ENCODE measurements at regions not wholly inside any gene's neighbourhood (a gene's known extent, or its start where the extent isn't known, plus 50 kb on each side); places are given as distances from the start of the nearest gene placed in this dataset.
"Not testable (repeated sequence)": the region's sequence is repeated elsewhere in the genome, so short reads cannot be mapped to it uniquely, and the experiment has no call there.

DNA sequence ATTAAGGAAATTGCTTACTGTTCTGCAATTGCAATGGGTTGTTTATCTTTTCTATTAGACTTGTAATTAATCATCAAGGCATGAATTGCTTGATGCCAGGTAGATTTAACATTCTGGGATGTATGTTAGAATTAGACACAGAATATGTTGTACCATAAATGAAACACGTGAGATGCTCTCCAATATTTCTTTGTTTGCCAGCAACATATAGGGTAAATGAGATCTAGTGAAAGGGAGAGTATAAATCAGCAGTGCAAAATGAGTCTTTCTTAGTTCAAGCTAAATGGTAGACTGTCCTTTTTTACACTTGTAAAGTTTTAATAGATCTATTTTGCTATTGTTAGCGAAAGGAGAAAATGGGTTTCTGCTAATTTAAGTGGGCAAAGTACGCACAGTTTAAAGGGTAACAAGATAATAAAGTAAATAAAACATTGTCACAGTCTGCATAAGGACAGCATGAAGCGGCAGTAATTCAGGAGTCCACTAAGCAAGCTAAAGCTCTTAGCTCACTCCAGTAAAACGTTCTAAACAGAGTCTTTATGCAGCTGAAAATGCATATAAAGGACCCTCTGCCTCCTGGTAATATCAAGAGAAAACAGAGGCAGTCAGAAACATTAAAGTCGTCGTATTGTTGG, 1137.1 kb downstream of the OLFM4 start:
- DNase-seq, result no peak

- no peak for DNase-seq
These were observed 1145.4 kb downstream of the OLFM4 start for GRCh38 chr13:54173996-54174395.

DNA sequence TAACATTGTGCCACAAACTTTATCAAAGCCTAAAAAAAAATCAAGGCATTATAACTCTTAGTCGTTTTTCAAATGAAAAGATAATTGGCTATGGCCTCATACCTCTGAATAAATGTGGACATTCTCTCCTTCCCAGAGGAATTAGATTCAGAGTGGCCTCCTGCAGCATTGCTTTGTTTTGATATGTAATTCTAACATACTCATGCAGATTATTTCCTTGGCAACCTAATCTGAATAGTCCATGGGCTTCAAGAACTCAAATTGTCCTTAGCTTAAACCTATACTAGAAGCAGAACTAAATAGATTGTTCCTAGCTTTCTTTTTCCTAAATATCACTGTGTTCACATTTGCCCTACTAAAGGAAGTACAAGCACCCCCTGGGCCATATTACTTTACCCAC, 1146.9 kb downstream of the OLFM4 start:
- DNase-seq, result no peak

- no peak for DNase-seq
These were observed 1148.9 kb downstream of the OLFM4 start for GRCh38 chr13:54177466-54177865.

DNA sequence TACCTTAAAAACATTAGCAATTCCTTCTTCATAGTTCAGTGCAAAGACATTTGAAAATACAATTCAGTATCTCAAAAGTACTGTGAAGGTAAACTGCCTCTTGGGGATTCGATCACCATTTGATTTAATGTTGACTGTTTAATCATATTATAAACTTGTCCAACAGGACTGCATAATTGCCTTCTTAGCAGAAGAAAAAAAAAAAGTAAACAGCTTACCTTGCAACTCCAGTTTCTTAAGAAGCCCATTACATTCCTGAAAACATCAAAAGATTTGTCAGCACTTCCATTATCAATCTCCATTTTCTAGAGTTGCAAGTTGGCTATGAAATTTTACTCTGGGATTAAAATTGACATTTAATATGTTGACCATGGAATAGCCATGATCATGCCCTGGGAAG, 1154.6 kb downstream of the OLFM4 start:
- no peak for DNase-seq

GRCh38 chr13:54183728-54184127, 1155.1 kb downstream of the OLFM4 start:
- DNase-seq, result no peak

DNA sequence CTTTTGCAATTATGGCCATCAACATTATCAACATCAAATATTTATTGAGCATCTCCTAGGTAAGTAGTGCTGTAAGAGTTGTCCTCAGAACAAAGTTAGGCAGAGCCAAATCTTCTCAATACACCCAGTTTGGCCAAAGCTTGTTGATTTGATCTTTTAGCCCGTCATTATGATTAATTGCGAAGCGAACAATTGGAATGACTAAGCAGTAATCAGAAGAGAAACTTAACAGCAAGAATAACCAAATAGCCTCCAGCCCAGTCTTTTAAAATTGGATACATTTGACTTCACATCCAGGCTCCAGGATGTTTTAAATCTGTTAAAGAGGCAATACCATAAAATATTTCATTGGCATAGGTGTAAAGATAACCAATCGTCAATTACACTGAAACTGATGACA, 1156.0 kb downstream of the OLFM4 start:
- no peak for DNase-seq

- no peak for DNase-seq
These were observed 1156.5 kb downstream of the OLFM4 start for GRCh38 chr13:54185101-54185500.

GRCh38 chr13:54185785-54186184, 1157.2 kb downstream of the OLFM4 start:
- no peak for DNase-seq

GRCh38 chr13:54187461-54187860, 1158.8 kb downstream of the OLFM4 start:
- DNase-seq, result no peak

DNA sequence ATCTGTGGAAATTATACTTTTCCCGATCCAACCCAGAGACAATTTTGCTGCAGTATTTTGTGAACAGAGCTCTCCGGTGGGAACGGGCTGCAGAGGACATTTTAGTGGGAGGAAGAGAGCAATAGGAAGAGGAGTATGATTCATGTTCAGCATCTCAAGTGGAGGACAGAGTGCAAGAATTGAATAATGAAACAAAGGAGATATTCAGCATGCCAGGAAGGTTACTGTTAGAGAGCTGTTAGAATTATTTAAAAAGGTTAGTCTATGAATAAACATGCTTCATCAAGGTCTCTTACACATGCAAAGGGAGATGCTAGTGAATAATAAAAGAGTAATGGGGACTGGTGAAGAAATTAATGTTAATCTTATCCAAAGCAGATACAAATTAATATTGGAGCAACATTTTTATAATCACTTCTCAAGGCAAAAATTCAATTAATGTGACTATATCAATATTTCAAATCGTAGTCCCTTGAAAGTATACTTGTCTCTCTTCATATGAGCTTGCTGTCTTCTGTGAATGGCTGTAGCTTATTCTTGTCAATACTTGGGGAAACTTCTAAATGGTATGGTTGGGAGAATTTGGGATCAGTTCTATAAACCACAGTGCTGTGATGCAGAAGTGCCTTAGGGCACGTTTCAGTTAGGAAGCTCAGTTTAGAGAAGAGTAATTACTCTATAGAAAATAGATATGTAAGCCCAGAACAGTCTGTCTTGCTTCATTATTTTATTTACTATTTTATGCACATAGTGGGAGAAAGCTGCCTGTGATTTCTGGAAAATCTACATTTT, 1165.8 kb downstream of the OLFM4 start:
- DNase-seq, result no peak

DNA sequence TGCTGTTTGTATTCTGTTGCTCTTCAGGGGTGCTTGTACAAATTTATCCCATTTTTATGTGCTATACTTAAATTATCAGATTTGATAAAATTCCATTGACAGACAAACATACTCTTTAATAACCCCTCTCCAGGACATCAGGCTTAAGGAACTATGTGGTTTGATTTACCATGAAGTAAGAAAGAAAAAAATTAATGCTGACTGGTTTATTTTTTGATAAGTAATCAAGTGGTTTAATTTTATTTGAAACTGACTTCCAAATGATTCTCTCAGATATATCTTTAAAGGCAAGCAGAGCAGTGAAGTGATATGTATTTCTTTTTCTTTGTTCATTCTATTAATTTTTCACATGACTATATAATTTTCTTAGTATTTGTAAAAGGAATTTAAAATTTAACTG, 1168.1 kb downstream of the OLFM4 start:
- no peak for DNase-seq

DNA sequence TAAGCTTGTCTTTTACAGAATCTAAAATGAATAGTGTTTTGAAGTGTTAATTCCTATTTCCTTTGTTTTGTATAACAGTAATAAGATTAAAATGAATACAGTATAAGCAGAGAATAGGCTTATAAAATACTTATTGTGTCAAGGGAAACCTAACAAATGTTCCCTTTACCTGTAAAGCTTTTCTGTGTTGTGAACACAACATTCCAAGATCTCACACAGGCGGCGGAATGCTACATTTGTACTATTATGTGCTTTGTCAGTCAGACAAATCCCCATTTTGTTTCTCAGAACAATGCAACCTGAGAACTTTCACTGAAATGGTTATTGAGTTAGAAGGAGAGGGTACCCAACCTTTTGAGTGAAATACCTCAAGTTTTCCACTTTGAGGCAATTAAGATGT, 1170.3 kb downstream of the OLFM4 start:
- no peak for DNase-seq

DNA sequence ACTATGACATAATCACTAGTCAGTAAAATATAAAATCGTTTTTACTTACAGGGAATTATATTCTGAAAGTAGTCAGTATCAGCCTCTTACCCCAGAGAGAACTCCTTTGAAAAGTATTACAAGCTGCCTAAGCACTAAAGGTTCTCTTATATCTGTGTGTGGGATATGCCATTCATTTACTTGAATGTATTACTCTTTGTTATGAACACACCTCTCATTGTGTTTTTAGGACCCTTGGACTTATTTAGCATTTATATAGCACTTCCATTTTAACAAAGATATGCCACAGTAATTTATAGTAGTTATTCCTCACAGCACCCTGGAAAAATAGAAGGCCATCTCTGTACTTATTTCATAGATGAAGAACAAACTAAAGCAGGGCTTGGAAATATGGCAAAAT, 1178.0 kb downstream of the OLFM4 start:
- DNase-seq, result no peak

- no peak for DNase-seq
These were observed 1181.9 kb downstream of the OLFM4 start for GRCh38 chr13:54210397-54211049.

DNA sequence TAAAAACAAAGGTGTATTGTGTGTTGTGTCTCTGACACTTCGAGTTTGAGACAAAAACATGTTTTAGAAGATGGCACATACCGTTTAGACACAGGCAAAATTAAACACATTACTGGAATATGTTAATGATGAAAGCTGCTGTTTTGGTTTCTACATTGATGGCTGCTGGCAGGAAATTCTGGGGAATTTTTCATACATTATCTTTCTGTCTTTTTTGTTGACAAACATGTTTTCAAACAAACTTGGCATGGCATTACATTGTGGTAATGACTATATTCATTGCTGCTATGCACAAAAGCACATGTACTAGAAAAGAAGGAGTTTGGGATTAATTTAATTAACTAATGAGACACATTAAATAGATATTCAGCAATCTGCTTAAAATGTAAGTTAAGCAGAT, 1187.6 kb downstream of the OLFM4 start:
- DNase-seq, result no peak

DNA sequence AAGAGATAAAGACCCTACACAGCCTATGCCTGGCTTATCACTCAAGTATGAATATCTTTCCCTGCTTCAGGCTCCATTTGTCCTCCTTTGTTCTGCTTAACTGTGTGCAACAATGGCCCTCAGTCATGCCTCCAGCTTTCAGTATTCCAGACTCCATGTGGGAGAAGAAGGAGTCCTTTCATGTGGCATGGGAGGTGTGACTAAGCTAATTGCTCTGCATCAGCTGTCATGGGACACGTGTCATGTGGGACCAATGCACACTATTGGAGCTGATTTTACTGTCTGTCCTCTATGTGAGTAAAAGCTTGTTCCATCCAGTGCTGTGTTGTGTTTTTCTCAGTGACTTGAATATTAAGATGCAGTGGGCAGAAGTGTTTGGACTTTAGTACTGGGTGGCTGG, 1198.3 kb downstream of the OLFM4 start:
- no peak for DNase-seq

- DNase-seq, result no peak
These were observed 1204.1 kb downstream of the OLFM4 start for GRCh38 chr13:54232700-54233099.

- no peak for DNase-seq
These were observed 1206.0 kb downstream of the OLFM4 start for GRCh38 chr13:54234607-54235006.

- DNase-seq, result no peak
These were observed 1213.1 kb downstream of the OLFM4 start for GRCh38 chr13:54241719-54242118.

- no peak for DNase-seq
These were observed 1219.7 kb downstream of the OLFM4 start for GRCh38 chr13:54248306-54248705.

DNA sequence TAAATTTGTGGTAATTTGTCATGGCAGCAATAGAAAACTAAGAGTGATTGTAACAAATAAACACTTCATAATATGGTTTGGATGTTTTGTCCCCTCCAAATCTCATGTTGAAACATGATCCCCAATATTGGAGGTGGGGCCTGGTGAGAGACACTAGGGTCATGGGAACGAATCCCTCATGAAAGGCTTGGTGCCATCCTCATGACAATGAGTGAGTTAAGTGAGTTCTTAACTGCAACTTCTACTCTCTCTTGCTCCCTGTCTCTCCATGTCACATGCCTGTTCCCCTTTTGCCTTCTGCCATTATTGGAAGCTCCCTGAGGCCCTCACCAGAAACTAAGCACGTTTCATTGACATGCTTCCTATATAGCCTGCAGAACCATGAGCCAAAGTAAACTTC, 1233.2 kb downstream of the OLFM4 start:
- DNase-seq, result no peak

GRCh38 chr13:54263868-54264267, 1235.3 kb downstream of the OLFM4 start:
- DNase-seq, result no peak

DNA sequence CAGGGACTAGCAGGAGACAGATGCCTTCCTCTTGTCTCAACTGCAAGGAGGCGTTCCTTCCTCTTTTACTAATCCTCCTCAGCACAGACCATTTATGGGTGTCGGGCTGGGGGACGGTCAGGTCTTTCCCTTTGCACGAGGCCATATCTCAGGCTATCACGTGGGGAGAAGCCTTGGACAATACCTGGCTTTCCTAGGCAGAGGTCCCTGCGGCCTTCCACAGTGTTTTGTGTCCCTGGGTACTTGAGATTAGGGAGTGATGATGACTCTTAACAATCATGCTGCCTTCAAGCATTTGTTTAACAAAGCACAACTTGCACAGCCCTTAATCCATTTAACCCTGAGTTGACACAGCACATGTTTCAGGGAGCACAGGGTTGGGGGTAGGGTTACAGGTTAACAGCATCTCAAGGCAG, 1238.6 kb downstream of the OLFM4 start:
- DNase-seq, result not testable (repeated sequence)

All from activated gamma-delta T cell (primary cell).